IMR-90 (cell line): ENCODE measurements at regions not wholly inside any gene's neighbourhood (a gene's known extent, or its start where the extent isn't known, plus 50 kb on each side); places are given as distances from the start of the nearest gene placed in this dataset.

ENCODE experiments used
- ATAC-seq: fragments of 200-7000 bp; cut with Tn5 transposase; 2 replicates; pipeline ENCODE4 v1.9.1; 2020; ENCODE audit warnings: low read depth, mild to moderate bottlenecking, moderate library complexity
- BruUV-seq: library from RNA; stranded (reverse); fragments of 400-500 nt; replicated peaks from 2 replicates; lab custom pipeline; 2021; lab: Mats Ljungman, UMichigan
- CTCF ChIA-PET: fragments of 300-600 bp; formaldehyde crosslinking; extraction: SDS; loops from one replicate; lab custom pipeline; 2021; ENCODE audit warnings: antibody characterized with exemption; lab: Yijun Ruan, JAX
- POLR2A ChIA-PET: fragments of 300-600 bp; sonication (Branson Sonifier 250); formaldehyde crosslinking; loops from one replicate; lab custom pipeline; 2022; ENCODE audit warnings: antibody characterized with exemption; ENCODE audit not compliant: unreplicated experiment; lab: Charles Lee
- DNase-seq: peaks from one replicate; pipeline ENCODE4 v3.0.0; 2013
- H2AFZ ChIP-seq: replicated peaks from 2 replicates; pipeline ENCODE3; 2013; ENCODE audit warnings: low read length, mild to moderate bottlenecking; ENCODE audit not compliant: poor library complexity
- H2AK5ac ChIP-seq: 2 replicates; pipeline ENCODE4 v1.6.1; 2013; ENCODE audit warnings: low read depth, low read length, inconsistent platforms
- H2AK9ac ChIP-seq: replicated peaks from 2 replicates; pipeline ENCODE3; 2013; ENCODE audit warnings: mild to moderate bottlenecking, low read depth, low read length, moderate library complexity; ENCODE audit not compliant: poor library complexity
- H2BK120ac ChIP-seq: 2 replicates; pipeline ENCODE4 v1.6.1; 2013; ENCODE audit warnings: low read depth, low read length, inconsistent platforms
- H2BK15ac ChIP-seq: 3 replicates; pipeline ENCODE4 v1.6.1; 2013; ENCODE audit warnings: low read depth, low read length, inconsistent platforms
- H2BK20ac ChIP-seq: 2 replicates; pipeline ENCODE4 v1.6.1; 2013; ENCODE audit warnings: low read depth, mild to moderate bottlenecking, inconsistent platforms, low read length, moderate library complexity
- H2BK5ac ChIP-seq: 2 replicates; pipeline ENCODE4 v1.6.1; 2013; ENCODE audit warnings: mild to moderate bottlenecking, low read depth, low read length, inconsistent platforms; ENCODE audit not compliant: poor library complexity, severe bottlenecking
- H3K14ac ChIP-seq: replicated peaks from 2 replicates; pipeline ENCODE4 v1.6.1; 2013; ENCODE audit warnings: low read depth, low read length, inconsistent platforms
- H3K18ac ChIP-seq: 2 replicates; pipeline ENCODE4 v1.6.1; 2013; ENCODE audit warnings: low read depth, low read length, control low read depth
- H3K23ac ChIP-seq: 2 replicates; pipeline ENCODE4 v1.6.1; 2013; ENCODE audit warnings: low read depth, low read length, inconsistent platforms
- H3K27ac ChIP-seq: 2 replicates; pipeline ENCODE4 v1.5.1; 2013; ENCODE audit warnings: mild to moderate bottlenecking, control low read depth, low read length; ENCODE audit not compliant: insufficient read depth
- H3K27me3 ChIP-seq: 2 replicates; pipeline ENCODE4 v1.6.1; 2013; ENCODE audit warnings: low read length; ENCODE audit not compliant: control insufficient read depth, insufficient read depth
- H3K36me3 ChIP-seq: 2 replicates; pipeline ENCODE4 v1.6.1; 2013; ENCODE audit warnings: low read length, mixed read lengths; ENCODE audit not compliant: control insufficient read depth, insufficient read depth
- H3K4ac ChIP-seq: 2 replicates; pipeline ENCODE4 v1.6.1; 2013; ENCODE audit warnings: low read depth, low read length, inconsistent platforms
- H3K4me1 ChIP-seq: 2 replicates; pipeline ENCODE4 v1.6.1; 2013; ENCODE audit warnings: low read length, mixed read lengths; ENCODE audit not compliant: control insufficient read depth, insufficient read depth
- H3K4me2 ChIP-seq: 2 replicates; pipeline ENCODE4 v1.6.1; 2013; ENCODE audit warnings: low read depth, mild to moderate bottlenecking, control low read depth, low read length, moderate library complexity
- H3K4me3 ChIP-seq: 2 replicates; pipeline ENCODE4 v1.5.1; 2013; ENCODE audit warnings: low read depth, mild to moderate bottlenecking, control low read depth, low read length, moderate library complexity; ENCODE audit not compliant: insufficient read depth
- H3K56ac ChIP-seq: 2 replicates; pipeline ENCODE4 v1.6.1; 2013; ENCODE audit warnings: low read length, inconsistent platforms; ENCODE audit not compliant: insufficient read depth; ENCODE audit errors: extremely low read depth
- H3K79me1 ChIP-seq, 2 experiments: 2 replicates each; pipeline ENCODE4 v1.6.1; 2013; ENCODE audit warnings: low read length in 2 of 2, inconsistent platforms in 1 of 2, low read depth in 1 of 2
- H3K9ac ChIP-seq: 2 replicates; pipeline ENCODE4 v1.6.1; 2013; ENCODE audit warnings: low read depth, low read length, control low read depth
- H3K9me1 ChIP-seq: 2 replicates; pipeline ENCODE4 v1.6.1; 2013; ENCODE audit warnings: low read length, inconsistent platforms; ENCODE audit not compliant: insufficient read depth
- H3K9me3 ChIP-seq: 2 replicates; pipeline ENCODE4 v1.6.1; 2013; ENCODE audit warnings: low read length; ENCODE audit not compliant: control insufficient read depth, insufficient read depth
- H4K20me1 ChIP-seq: 2 replicates; pipeline ENCODE4 v1.6.1; 2013; ENCODE audit warnings: low read length, inconsistent platforms; ENCODE audit not compliant: insufficient read depth
- H4K5ac ChIP-seq: 2 replicates; pipeline ENCODE4 v1.6.1; 2013; ENCODE audit warnings: mild to moderate bottlenecking, low read depth, low read length, control low read depth
- H4K8ac ChIP-seq, 2 experiments: 2 replicates each; pipeline ENCODE4 v1.6.1; 2013; ENCODE audit warnings: low read depth in 2 of 2, low read length in 2 of 2, control low read depth in 1 of 2, inconsistent platforms in 1 of 2
- H4K91ac ChIP-seq: 2 replicates; pipeline ENCODE4 v1.6.1; 2013; ENCODE audit warnings: low read depth, low read length, inconsistent platforms; ENCODE audit not compliant: insufficient read depth
- MAZ ChIP-seq: IDR thresholded peaks from 2 replicates; pipeline ENCODE4 v1.6.1; 2012; ENCODE audit warnings: low read depth, mild to moderate bottlenecking, low read length, improper control_type of control experiment, moderate library complexity, borderline replicate concordance
- NFE2L2 ChIP-seq: fragments of 150-350 bp; IDR thresholded peaks from 2 replicates; pipeline ENCODE4 v1.6.1; 2016; ENCODE audit warnings: low read depth, mild to moderate bottlenecking, low read length
- RAD21 ChIP-seq: IDR thresholded peaks from 2 replicates; pipeline ENCODE4 v1.6.1; 2012; ENCODE audit warnings: low read length, improper control_type of control experiment
- WGBS, 2 experiments: methylation state at CpG; one replicate each; pipeline versions ENCODE4 v1.1.5 to v1.1.7; 2013; ENCODE audit warnings: missing lambda C conversion rate in 2 of 2; ENCODE audit not compliant: insufficient read length in 1 of 2; ENCODE audit errors: extremely low coverage in 2 of 2; 5-methylcytosine and 5-hydroxymethylcytosine counted together
- dilution Hi-C: fragments of 300-500 bp; cut with HindIII; formaldehyde crosslinking; loops from one replicate; pipeline ENCODE4 v1.14.3; 2018; ENCODE audit warnings: low sequenced_read_pairs; ENCODE audit not compliant: unreplicated experiment
- in situ Hi-C: fragments of 300-500 bp; cut with MboI; formaldehyde crosslinking; loops from 3 replicates; pipeline ENCODE4 v1.14.3; 2019; ENCODE audit warnings: low sequenced_read_pairs, inconsistent platforms, mixed read lengths
- intact Hi-C: fragments of 100-400 bp; cut with micrococcal nuclease; formaldehyde crosslinking; loops from 2 replicates; pipeline ENCODE4 v1.10.0; 2022
- TF ChIP-seq, protein P1 (sequence below): conservative IDR thresholded peaks from 2 replicates; pipeline ENCODE4 v1.5.1; 2012; ENCODE audit warnings: mild to moderate bottlenecking, low read depth, low read length, improper control_type of control experiment

DNA sequence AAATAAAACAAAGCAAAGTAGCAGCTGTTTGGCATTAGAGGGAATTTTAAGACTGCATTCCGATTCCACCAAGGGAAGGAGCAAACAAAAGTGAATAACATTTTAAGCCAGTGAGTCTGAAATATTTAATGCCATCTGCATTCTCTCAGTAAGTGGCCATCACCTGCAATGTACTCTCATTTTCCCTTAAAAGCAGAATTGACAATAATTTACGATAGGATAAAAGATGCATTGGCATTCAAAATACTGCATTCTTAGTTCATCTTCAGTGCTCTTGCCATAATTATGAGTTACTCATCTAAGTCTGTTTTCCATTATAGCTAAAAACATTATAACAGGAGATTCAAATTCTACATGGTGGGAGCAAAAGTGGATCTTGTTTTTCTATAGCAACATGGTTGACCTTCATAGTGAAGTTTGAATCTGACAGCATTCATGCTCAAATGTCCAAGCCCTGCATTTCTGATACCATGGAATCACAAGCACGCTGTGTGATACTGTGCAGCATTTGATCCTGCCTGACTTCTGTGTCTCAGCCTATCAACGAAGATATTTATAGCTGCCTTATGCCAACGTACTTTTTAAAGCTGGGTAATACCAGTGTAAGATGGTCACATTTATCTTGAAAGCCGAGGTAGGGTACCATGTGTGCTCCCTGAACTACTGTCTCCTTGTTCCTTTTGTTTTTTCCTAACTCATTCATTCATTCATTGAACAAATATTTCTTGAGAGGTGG is 355.3 kb upstream of the IGFBP7 start:
- H4K20me1 ChIP-seq, result no peaks in the 10 kb centered on the region
- no peak overlapping the region for H3K14ac ChIP-seq
- no peak overlapping the region for H2BK5ac ChIP-seq
- no peak overlapping the region for H3K18ac ChIP-seq
- no peak overlapping the region for H2AK5ac ChIP-seq
- H3K36me3 ChIP-seq, result no peaks in the 10 kb centered on the region
- DNase-seq (no peak), ATAC-seq (no peak)
- no peak overlapping the region for H2BK120ac ChIP-seq
- no peaks in the 10 kb centered on the region for H3K27me3 ChIP-seq
- H3K27ac ChIP-seq, result no peak overlapping the region
- H3K4ac ChIP-seq, result no peak overlapping the region
- in situ Hi-C loops, result no loop called here
- TF ChIP-seq, protein P1, sequence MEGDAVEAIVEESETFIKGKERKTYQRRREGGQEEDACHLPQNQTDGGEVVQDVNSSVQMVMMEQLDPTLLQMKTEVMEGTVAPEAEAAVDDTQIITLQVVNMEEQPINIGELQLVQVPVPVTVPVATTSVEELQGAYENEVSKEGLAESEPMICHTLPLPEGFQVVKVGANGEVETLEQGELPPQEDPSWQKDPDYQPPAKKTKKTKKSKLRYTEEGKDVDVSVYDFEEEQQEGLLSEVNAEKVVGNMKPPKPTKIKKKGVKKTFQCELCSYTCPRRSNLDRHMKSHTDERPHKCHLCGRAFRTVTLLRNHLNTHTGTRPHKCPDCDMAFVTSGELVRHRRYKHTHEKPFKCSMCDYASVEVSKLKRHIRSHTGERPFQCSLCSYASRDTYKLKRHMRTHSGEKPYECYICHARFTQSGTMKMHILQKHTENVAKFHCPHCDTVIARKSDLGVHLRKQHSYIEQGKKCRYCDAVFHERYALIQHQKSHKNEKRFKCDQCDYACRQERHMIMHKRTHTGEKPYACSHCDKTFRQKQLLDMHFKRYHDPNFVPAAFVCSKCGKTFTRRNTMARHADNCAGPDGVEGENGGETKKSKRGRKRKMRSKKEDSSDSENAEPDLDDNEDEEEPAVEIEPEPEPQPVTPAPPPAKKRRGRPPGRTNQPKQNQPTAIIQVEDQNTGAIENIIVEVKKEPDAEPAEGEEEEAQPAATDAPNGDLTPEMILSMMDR, result no peak
- TF ChIP-seq RAD21, result no peak
- TF ChIP-seq MAZ, result no peak
- no peak for TF ChIP-seq NFE2L2
- intact Hi-C loops, result no loop called here
- CTCF ChIA-PET, result no interaction called here
- no peaks in the 10 kb centered on the region for H3K9me3 ChIP-seq
- no TSS peak for BruUV-seq
- no peaks in the 10 kb centered on the region for H3K4me1 ChIP-seq
- POLR2A ChIA-PET, result interaction anchor here (0.6 kb wide), 1 partner anchor 22 kb away, joined by 5 read pairs; no protein-coding TSS in a partner anchor
- H2AFZ ChIP-seq, result no peak overlapping the region
- dilution Hi-C loops, result no loop called here
- no peaks in the 10 kb centered on the region for H3K9me1 ChIP-seq
- H4K8ac ChIP-seq, result no peak overlapping the region
- no peak overlapping the region for H4K5ac ChIP-seq
- H2BK15ac ChIP-seq, result no peak overlapping the region
- no peak overlapping the region for H2AK9ac ChIP-seq
- H3K4me2 ChIP-seq, result no peak overlapping the region
- H3K9ac ChIP-seq, result no peak overlapping the region
- H4K91ac ChIP-seq, result no peak overlapping the region
- no peak overlapping the region for H3K4me3 ChIP-seq
- H2BK20ac ChIP-seq, result no peak overlapping the region
- no peaks in the 10 kb centered on the region for H3K79me1 ChIP-seq
- H3K56ac ChIP-seq, result no peak overlapping the region
- 40% methylated on average over 1 of the region's 6 CpGs; no CpG with 5 or more reads in 1 of the 2 experiments for WGBS, 2 experiments
- H3K23ac ChIP-seq, result no peak overlapping the region
